ENCODE measurements at regions not wholly inside any gene's neighbourhood (a gene's known extent, or its start where the extent isn't known, plus 50 kb on each side); places are given as distances from the start of the nearest gene placed in this dataset.

GRCh38 chr21:19695796-19696195 is 1292.2 kb upstream of the TMPRSS15 start:
- intact Hi-C loops (cut with micrococcal nuclease; ENCODE audit: unreplicated experiment) = no loop called here
- TF ChIP-seq CTCF (conservative IDR thresholded peaks at IDR 0.05; ENCODE audit: low read length) = no peak
- TF ChIP-seq EZH2phosphoT487 (IDR thresholded peaks at IDR 0.05; ENCODE audit: borderline replicate concordance, low read depth, low read length) = no peak
- no peak overlapping the region for H3K27ac ChIP-seq (ENCODE audit: low read depth, low read length, poor library complexity, severe bottlenecking)
- no peak for DNase-seq (ENCODE audit: low spot score)
- H3K9me3 ChIP-seq (ENCODE audit: low read length) = peaks cover 13% of the 10 kb centered on the region; the same call in 1 of the 2 replicates
- H3K4me1 ChIP-seq (ENCODE audit: insufficient read depth, low read length, poor library complexity, severe bottlenecking) = no peaks in the 10 kb centered on the region
- no peak overlapping the region for H3K4me2 ChIP-seq (ENCODE audit: low read length)
- H3K36me3 ChIP-seq (ENCODE audit: insufficient read depth, low read length) = no peaks in the 10 kb centered on the region
- no peak overlapping the region for H3K4me3 ChIP-seq (ENCODE audit: low read depth, low read length, poor library complexity, severe bottlenecking)
- H2AFZ ChIP-seq (ENCODE audit: low read length) = no peak overlapping the region
- no peaks in the 10 kb centered on the region for H3K9me2 ChIP-seq (ENCODE audit: insufficient read depth, low read length)
- BruUV-seq (replicated peaks) = no TSS peak
- ChIA-PET POLR2A (no interaction called here), CTCF (ENCODE audit: unreplicated experiment) (no interaction called here)
- no peaks in the 10 kb centered on the region for H3K79me2 ChIP-seq (ENCODE audit: insufficient read depth, low read depth, low read length)
- no peaks in the 10 kb centered on the region for H4K20me1 ChIP-seq (ENCODE audit: insufficient read depth, low read length)

- Histone ChIP-seq H3K79me2 (ENCODE audit: insufficient read depth, low read depth, low read length) (no peaks in the 10 kb centered on the region), H3K36me3 (ENCODE audit: insufficient read depth, low read length) (no peaks in the 10 kb centered on the region), H3K9me3 (ENCODE audit: low read length) (peaks cover 6% of the 10 kb centered on the region; the same call in 1 of the 2 replicates), H3K4me3 (ENCODE audit: low read depth, low read length, poor library complexity, severe bottlenecking) (no peak overlapping the region), H2AFZ (ENCODE audit: low read length) (no peak overlapping the region), H3K27ac (ENCODE audit: low read depth, low read length, poor library complexity, severe bottlenecking) (no peak overlapping the region), H3K4me2 (ENCODE audit: low read length) (no peak overlapping the region), H3K4me1 (ENCODE audit: insufficient read depth, low read length, poor library complexity, severe bottlenecking) (no peaks in the 10 kb centered on the region), H4K20me1 (ENCODE audit: insufficient read depth, low read length) (no peaks in the 10 kb centered on the region), H3K9me2 (ENCODE audit: insufficient read depth, low read length) (no peaks in the 10 kb centered on the region)
- no peak for DNase-seq (ENCODE audit: low spot score)
- BruUV-seq (replicated peaks) = no TSS peak
- TF ChIP-seq CTCF (conservative IDR thresholded peaks at IDR 0.05; ENCODE audit: low read length) (no peak), EZH2phosphoT487 (IDR thresholded peaks at IDR 0.05; ENCODE audit: borderline replicate concordance, low read depth, low read length) (no peak)
- ChIA-PET CTCF (ENCODE audit: unreplicated experiment) (no interaction called here), POLR2A (no interaction called here)
- intact Hi-C loops (cut with micrococcal nuclease; ENCODE audit: unreplicated experiment) = no loop called here
Observed at GRCh38 chr21:19700476-19700875, 1296.9 kb upstream of the TMPRSS15 start.

DNA sequence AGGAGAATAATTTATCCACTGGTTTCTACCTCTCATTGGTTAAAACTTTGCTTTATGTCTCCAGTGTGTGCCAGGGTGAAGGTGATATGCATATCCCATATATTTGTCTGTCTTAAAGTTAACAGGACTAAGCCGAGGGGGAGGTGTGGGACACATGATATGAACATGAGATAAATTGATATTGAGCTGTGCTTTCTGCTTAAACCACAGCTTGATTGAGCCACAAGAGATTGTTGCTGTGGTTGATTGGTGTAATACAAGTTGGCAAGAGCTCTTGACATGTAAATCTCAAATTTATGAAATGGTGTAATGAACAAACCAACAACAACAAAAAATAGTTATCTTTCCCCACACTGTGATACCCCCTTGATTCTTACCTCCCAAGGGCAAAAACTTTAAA is 1295.5 kb upstream of the NCAM2 start:
- POLR2A ChIA-PET = no interaction called here
- intact Hi-C loops (cut with micrococcal nuclease; ENCODE audit: unreplicated experiment) = no loop called here
- CTCF ChIA-PET (ENCODE audit: unreplicated experiment) = no interaction called here

More for the DNA sequence above, 1295.5 kb upstream of the NCAM2 start:
- no peaks in the 10 kb centered on the region for H4K20me1 ChIP-seq (ENCODE audit: insufficient read depth, low read length)
- no peaks in the 10 kb centered on the region for H3K36me3 ChIP-seq (ENCODE audit: insufficient read depth, low read length)
- H3K9me3 ChIP-seq (ENCODE audit: low read length) = peaks cover 11% of the 10 kb centered on the region; the same call in 1 of the 2 replicates
- H3K4me3 ChIP-seq (ENCODE audit: low read depth, low read length, poor library complexity, severe bottlenecking) = no peak overlapping the region
- H3K27ac ChIP-seq (ENCODE audit: low read depth, low read length, poor library complexity, severe bottlenecking) = no peak overlapping the region
- no peak for DNase-seq (ENCODE audit: low spot score)
- no peak for TF ChIP-seq EZH2phosphoT487 (IDR thresholded peaks at IDR 0.05; ENCODE audit: borderline replicate concordance, low read depth, low read length)
- TF ChIP-seq CTCF (conservative IDR thresholded peaks at IDR 0.05; ENCODE audit: low read length) = no peak
- no peak overlapping the region for H2AFZ ChIP-seq (ENCODE audit: low read length)
- no TSS peak for BruUV-seq (replicated peaks)
- H3K9me2 ChIP-seq (ENCODE audit: insufficient read depth, low read length) = no peaks in the 10 kb centered on the region
- H3K79me2 ChIP-seq (ENCODE audit: insufficient read depth, low read depth, low read length) = no peaks in the 10 kb centered on the region
- H3K4me2 ChIP-seq (ENCODE audit: low read length) = no peak overlapping the region
- H3K4me1 ChIP-seq (ENCODE audit: insufficient read depth, low read length, poor library complexity, severe bottlenecking) = no peaks in the 10 kb centered on the region

All from OCI-LY7 (cell line).